ENCODE measurements at regions not wholly inside any gene's neighbourhood (a gene's known extent, or its start where the extent isn't known, plus 50 kb on each side); places are given as distances from the start of the nearest gene placed in this dataset.
A peak's percentile ranks its signal among the peaks of the same experiment; 100 is the strongest.

DNA sequence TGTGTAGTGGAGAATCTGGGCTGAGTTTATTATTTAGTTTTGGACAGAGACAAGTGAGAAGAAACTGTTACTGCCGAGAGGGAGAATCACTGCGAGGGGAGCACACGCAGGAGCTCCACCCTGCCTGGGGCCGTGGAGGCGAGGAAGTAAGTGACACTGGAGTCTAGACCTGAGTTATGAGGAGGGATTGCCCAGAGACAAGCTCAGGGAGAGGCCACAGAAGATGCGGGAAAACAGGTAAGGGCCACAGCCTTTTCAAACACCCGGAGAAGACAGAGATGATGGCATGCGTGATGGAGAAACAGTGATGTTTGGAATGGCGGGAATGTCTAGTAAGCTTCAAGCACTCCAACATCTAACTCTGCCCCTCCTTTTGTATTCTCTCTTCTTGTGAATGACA, 84.1 kb downstream of the TNFSF11 start:
- intact Hi-C loops (cut with DNase I): no loop called here
- H3K36me3 ChIP-seq: no peaks in the 10 kb centered on the region
- TF ChIP-seq CTCF (IDR thresholded peaks at IDR 0.05) (no peak), POLR2A (IDR thresholded peaks at IDR 0.05) (no peak)
- no peaks in the 10 kb centered on the region for H3K4me1 ChIP-seq
- H3K27me3 ChIP-seq: peaks cover 0 to 73% (median 0%) of the 10 kb centered on the region in 4 donors
- H3K27ac ChIP-seq: no peak overlapping the region
- no peak for DNase-seq
- 76 to 81% methylated on average over 9 of the region's 9 CpGs for WGBS, 2 donors
- no peaks in the 10 kb centered on the region for H3K9me3 ChIP-seq
- no peak overlapping the region for H3K4me3 ChIP-seq

GRCh38 chr13:42660333-42660965, 86.5 kb downstream of the TNFSF11 start:
- Histone ChIP-seq H3K27me3 (peaks cover 0 to 62% (median 0%) of the 10 kb centered on the region in 4 donors), H3K4me1 (no peaks in the 10 kb centered on the region), H3K9me3 (no peaks in the 10 kb centered on the region), H3K4me3 (no peak overlapping the region), H3K27ac (no peak overlapping the region), H3K36me3 (no peaks in the 10 kb centered on the region)
- DNase-seq: no peak
- 57 to 66% methylated on average over 5 of the region's 5 CpGs for WGBS, 2 donors
- intact Hi-C loops (cut with DNase I): no loop called here
- peak in 1 of 6 experiments; percentile 23 for TF ChIP-seq CTCF (IDR thresholded peaks at IDR 0.05)
- no peak for TF ChIP-seq POLR2A (IDR thresholded peaks at IDR 0.05)

GRCh38 chr13:42667638-42668037, 93.7 kb downstream of the TNFSF11 start:
- no peak for DNase-seq
- H3K4me1 ChIP-seq: no peaks in the 10 kb centered on the region
- H3K27me3 ChIP-seq: peaks cover 0 to 12% (median 0%) of the 10 kb centered on the region in 4 donors
- H3K4me3 ChIP-seq: no peak overlapping the region
- no peak for TF ChIP-seq CTCF (IDR thresholded peaks at IDR 0.05)
- TF ChIP-seq POLR2A (IDR thresholded peaks at IDR 0.05): no peak
- H3K36me3 ChIP-seq: no peaks in the 10 kb centered on the region
- intact Hi-C loops (cut with DNase I): no loop called here
- H3K9me3 ChIP-seq: no peaks in the 10 kb centered on the region
- H3K27ac ChIP-seq: no peak overlapping the region

GRCh38 chr13:42671502-42671901, 97.5 kb downstream of the TNFSF11 start:
- Histone ChIP-seq H3K9me3 (no peaks in the 10 kb centered on the region), H3K36me3 (no peaks in the 10 kb centered on the region), H3K4me3 (no peak overlapping the region), H3K4me1 (no peaks in the 10 kb centered on the region), H3K27ac (no peak overlapping the region), H3K27me3 (no peaks in the 10 kb centered on the region)
- intact Hi-C loops (cut with DNase I): no loop called here
- no peak for DNase-seq
- WGBS, 2 donors: 81 to 82% methylated on average over 6 to 7 of the region's 7 CpGs
- no peak for TF ChIP-seq POLR2A (IDR thresholded peaks at IDR 0.05)
- no peak for TF ChIP-seq CTCF (IDR thresholded peaks at IDR 0.05)

DNA sequence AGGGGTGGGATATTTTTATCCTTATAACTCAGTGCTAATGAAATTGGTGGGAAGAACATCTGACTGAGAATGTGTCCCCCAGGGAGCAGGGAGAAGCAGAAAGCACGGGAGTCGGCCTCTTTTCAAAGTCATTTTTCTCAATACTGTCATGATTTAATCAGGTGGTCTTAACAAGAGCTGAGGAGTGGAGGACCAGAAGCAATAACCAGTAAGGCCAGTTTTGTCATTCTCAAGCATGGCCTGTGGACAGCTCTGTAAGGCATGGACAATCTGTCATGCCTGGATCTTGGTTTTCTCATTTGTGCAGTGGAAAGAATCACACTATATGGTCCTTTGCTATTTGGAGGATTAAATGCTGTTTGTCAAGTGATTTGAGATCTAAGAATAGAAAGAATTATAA, 99.7 kb downstream of the TNFSF11 start:
- 35 to 88% methylated on average over 2 of the region's 2 CpGs for WGBS, 2 donors
- Histone ChIP-seq H3K9me3 (no peaks in the 10 kb centered on the region), H3K4me3 (no peak overlapping the region), H3K27me3 (no peaks in the 10 kb centered on the region), H3K36me3 (no peaks in the 10 kb centered on the region), H3K4me1 (no peaks in the 10 kb centered on the region), H3K27ac (no peak overlapping the region)
- intact Hi-C loops (cut with DNase I): no loop called here
- TF ChIP-seq POLR2A (IDR thresholded peaks at IDR 0.05): no peak
- no peak for TF ChIP-seq CTCF (IDR thresholded peaks at IDR 0.05)
- no peak for DNase-seq
